Parathyroid adenoma (tissue), 2 donors: ENCODE measurements at regions not wholly inside any gene's neighbourhood (a gene's known extent, or its start where the extent isn't known, plus 50 kb on each side); places are given as distances from the start of the nearest gene placed in this dataset.

Experiments used
- H2AFZ ChIP-seq: fragments of 300-600 bp; sonication (generic); one replicate; pipeline ENCODE4 v1.7.0; 2017; ENCODE audit warnings: antibody characterized with exemption, mild to moderate bottlenecking
- H3K27ac ChIP-seq: fragments of 300-600 bp; sonication (generic); one replicate; pipeline ENCODE4 v1.7.0; 2017
- H3K27me3 ChIP-seq: fragments of 300-600 bp; sonication (generic); one replicate; pipeline ENCODE4 v1.7.0; 2017; ENCODE audit warnings: low read length; ENCODE audit not compliant: control insufficient read depth, insufficient read depth
- H3K36me3 ChIP-seq: fragments of 300-600 bp; sonication (generic); one replicate; pipeline ENCODE4 v1.7.0; 2017; ENCODE audit warnings: low read length; ENCODE audit not compliant: control insufficient read depth, insufficient read depth
- H3K4me1 ChIP-seq: fragments of 300-600 bp; sonication (generic); one replicate; pipeline ENCODE4 v1.7.0; 2017; ENCODE audit warnings: control low read depth
- H3K4me2 ChIP-seq: fragments of 300-600 bp; sonication (generic); one replicate; pipeline ENCODE4 v1.7.0; 2017; ENCODE audit warnings: low read length
- H3K4me3 ChIP-seq: fragments of 300-600 bp; sonication (generic); one replicate; pipeline ENCODE4 v1.7.0; 2017; ENCODE audit warnings: low read depth, low read length
- H3K79me2 ChIP-seq: fragments of 300-600 bp; sonication (generic); one replicate; pipeline ENCODE4 v1.7.0; 2017; ENCODE audit warnings: control low read depth
- H3K9ac ChIP-seq: fragments of 300-600 bp; sonication (generic); one replicate; pipeline ENCODE4 v1.7.0; 2017; ENCODE audit warnings: mild to moderate bottlenecking
- H3K9me3 ChIP-seq: fragments of 300-600 bp; sonication (generic); one replicate; pipeline ENCODE4 v1.7.0; 2017; ENCODE audit warnings: low read length; ENCODE audit not compliant: control insufficient read depth
- TF ChIP-seq, protein P1 (sequence below): fragments of 300-600 bp; sonication (generic); IDR thresholded peaks from one replicate; pipeline ENCODE4 v1.7.0; 2017; ENCODE audit warnings: antibody characterized with exemption, mild to moderate bottlenecking
- donor health status: primary hyperparathyroidism.

DNA sequence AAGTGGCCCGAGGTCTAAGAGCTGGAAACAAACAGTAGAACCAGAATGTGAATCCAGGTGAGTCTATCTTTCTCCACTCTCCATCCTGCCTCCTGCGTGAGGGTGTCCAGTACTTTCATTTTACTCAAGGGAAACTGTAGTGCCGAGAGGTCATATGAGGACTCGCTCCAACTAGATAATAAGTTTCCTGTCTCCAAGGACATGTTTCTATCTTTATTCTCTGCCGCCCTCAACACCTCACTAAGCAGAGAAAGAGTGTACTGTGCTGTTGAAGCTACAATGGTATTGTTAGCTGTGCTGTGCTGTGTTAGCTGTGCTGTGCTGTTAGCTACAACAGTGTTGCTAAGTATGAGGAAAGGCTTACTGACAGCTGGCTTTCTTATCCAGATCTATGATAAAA, 137.9 kb upstream of the COL8A1 start:
- H3K4me3 ChIP-seq = no peak overlapping the region
- no peaks in the 10 kb centered on the region for H3K9me3 ChIP-seq
- TF ChIP-seq, protein P1, sequence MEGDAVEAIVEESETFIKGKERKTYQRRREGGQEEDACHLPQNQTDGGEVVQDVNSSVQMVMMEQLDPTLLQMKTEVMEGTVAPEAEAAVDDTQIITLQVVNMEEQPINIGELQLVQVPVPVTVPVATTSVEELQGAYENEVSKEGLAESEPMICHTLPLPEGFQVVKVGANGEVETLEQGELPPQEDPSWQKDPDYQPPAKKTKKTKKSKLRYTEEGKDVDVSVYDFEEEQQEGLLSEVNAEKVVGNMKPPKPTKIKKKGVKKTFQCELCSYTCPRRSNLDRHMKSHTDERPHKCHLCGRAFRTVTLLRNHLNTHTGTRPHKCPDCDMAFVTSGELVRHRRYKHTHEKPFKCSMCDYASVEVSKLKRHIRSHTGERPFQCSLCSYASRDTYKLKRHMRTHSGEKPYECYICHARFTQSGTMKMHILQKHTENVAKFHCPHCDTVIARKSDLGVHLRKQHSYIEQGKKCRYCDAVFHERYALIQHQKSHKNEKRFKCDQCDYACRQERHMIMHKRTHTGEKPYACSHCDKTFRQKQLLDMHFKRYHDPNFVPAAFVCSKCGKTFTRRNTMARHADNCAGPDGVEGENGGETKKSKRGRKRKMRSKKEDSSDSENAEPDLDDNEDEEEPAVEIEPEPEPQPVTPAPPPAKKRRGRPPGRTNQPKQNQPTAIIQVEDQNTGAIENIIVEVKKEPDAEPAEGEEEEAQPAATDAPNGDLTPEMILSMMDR = no peak
- H3K27ac ChIP-seq = peak overlapping the region; percentile 38
- H3K36me3 ChIP-seq = no peaks in the 10 kb centered on the region
- no peaks in the 10 kb centered on the region for H3K79me2 ChIP-seq
- peak overlapping the region; percentile 29 for H3K4me2 ChIP-seq
- H3K4me1 ChIP-seq = peaks cover 9% of the 10 kb centered on the region
- H3K27me3 ChIP-seq = no peaks in the 10 kb centered on the region
- H2AFZ ChIP-seq = peak overlapping the region; percentile 75
- H3K9ac ChIP-seq = no peak overlapping the region

DNA sequence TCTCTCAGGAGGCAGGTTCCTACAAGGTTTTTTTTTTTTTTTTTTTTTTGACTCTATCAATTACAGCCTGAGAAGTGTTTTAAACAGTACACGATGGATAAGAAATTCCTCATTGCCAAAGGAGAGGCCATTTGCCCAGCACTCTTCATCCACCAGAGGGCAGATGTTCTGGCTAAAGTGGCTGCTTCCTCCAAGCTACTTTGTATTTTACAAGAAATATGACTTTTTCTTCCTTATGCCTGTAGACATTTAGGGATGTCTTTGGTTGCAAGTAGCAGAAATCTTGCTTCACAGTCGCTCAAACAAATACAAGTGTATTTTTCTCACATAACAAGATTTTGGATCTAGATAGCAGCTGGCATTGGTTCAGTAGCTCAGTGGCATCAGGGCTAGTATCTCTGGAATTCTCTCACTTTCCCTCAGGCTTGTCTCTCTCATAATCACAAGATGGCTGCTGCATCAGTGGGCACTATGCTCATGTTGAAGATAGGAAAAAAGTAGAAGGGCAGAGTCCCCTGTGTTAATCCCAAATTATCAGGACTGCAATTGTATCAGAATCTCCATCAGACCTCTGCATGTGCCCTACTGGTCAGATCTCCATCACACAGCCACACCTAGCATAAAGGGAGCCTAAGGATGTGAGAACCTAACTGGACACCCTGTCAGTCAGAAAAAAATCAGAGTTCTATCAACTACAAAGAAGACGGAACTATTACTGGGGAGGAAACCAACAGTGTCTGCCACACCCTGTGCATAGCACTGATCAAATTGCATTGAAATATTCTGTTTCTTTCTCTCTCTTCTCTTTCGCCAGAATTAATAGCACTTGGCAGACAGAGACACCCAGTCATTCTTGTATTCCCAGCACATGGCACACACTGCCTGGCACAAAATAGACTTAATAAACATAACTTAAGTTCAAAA, 138.9 kb upstream of the COL8A1 start:
- Histone ChIP-seq H3K4me1 (peaks cover 9% of the 10 kb centered on the region), H3K9ac (no peak overlapping the region), H3K36me3 (no peaks in the 10 kb centered on the region), H3K4me3 (no peak overlapping the region), H3K27ac (no peak overlapping the region), H3K4me2 (no peak overlapping the region), H3K9me3 (no peaks in the 10 kb centered on the region), H2AFZ (no peak overlapping the region), H3K79me2 (no peaks in the 10 kb centered on the region), H3K27me3 (no peaks in the 10 kb centered on the region)
- TF ChIP-seq, protein P1 = peak; percentile 53

DNA sequence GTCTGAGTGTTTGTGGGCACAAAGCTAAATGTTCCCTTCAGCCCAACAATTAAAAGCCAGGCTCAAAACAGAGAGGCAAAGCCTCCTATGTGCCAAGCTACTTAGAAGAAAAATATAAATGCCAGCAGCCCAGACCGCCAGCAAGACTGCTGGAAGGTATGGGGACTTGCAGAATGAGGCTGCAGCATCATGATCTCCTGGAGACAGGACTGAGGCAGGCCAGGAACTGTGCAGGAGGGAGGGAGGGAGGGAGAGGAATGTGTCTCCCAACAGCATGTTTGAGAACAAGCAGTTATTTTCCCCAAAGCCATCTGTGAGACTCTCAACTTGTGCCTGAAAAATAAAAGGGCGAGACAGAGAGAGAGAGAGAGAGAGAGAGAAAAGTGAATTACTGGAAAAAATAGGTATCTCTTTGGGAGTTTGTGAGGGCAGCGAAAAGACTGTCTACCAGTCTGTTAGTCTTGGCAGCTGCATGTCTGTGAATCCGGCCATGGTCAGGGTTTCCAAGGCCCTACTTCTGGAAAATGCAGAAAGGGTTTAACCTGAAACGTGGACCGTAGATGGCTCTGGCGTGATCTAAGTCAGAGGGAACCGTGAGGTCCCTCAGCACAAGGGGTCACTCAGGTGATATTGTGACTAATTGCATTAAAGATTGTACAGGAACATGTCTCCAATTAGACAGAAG, 139.7 kb upstream of the COL8A1 start:
- TF ChIP-seq, protein P1 = no peak
- Histone ChIP-seq H3K4me2 (no peak overlapping the region), H3K4me3 (no peak overlapping the region), H3K4me1 (peaks cover 9% of the 10 kb centered on the region), H2AFZ (no peak overlapping the region), H3K36me3 (no peaks in the 10 kb centered on the region), H3K9me3 (no peaks in the 10 kb centered on the region), H3K9ac (no peak overlapping the region), H3K27me3 (no peaks in the 10 kb centered on the region), H3K27ac (no peak overlapping the region), H3K79me2 (no peaks in the 10 kb centered on the region)

DNA sequence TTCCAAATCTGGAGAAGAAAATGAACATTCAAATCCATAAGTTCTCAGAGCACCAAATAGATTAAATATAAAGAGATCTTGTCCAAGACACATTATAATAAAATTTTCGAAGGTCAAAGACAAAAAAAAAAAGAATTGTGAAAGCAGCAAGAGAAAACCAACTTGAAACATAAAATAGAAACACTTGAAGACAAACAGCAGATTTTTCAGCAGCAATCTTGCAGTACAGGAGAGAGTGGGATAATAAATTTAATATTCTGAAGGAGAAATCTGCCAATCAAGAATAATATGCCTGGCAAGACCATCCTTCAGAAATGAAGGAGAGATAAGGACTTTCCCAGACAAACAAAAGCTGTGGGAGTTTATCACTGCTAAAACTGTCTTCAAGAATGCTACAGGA, 150.5 kb upstream of the COL8A1 start:
- Histone ChIP-seq H2AFZ (no peak overlapping the region), H3K27me3 (no peaks in the 10 kb centered on the region), H3K4me1 (no peaks in the 10 kb centered on the region), H3K27ac (no peak overlapping the region), H3K36me3 (no peaks in the 10 kb centered on the region), H3K79me2 (no peaks in the 10 kb centered on the region), H3K9me3 (peaks cover 3% of the 10 kb centered on the region), H3K9ac (no peak overlapping the region), H3K4me2 (no peak overlapping the region), H3K4me3 (no peak overlapping the region)
- TF ChIP-seq, protein P1 = no peak
